ENCODE measurements at regions not wholly inside any gene's neighbourhood (a gene's known extent, or its start where the extent isn't known, plus 50 kb on each side); places are given as distances from the start of the nearest gene placed in this dataset.

DNA sequence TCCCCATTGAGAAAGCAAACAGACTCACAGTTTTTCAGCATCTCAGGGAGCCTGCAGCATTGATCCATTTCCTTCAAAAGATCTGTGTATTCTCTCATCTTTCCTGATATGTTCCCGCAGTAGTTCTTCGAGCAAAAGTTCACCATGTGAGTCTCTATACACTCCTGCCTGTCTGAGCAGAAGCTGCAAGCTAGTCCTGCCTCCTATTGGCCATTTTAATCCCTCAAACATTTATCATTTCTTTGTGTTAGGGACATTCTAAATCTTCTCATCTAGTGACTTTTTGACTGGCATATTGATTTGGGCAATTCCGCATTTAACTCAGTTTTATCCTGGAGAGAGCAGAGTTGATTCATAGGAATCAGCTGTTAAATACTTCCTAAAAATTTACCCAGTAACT is 660.4 kb upstream of the KLF12 start:
- no peak for DNase-seq (ENCODE audit: low read depth)

DNA sequence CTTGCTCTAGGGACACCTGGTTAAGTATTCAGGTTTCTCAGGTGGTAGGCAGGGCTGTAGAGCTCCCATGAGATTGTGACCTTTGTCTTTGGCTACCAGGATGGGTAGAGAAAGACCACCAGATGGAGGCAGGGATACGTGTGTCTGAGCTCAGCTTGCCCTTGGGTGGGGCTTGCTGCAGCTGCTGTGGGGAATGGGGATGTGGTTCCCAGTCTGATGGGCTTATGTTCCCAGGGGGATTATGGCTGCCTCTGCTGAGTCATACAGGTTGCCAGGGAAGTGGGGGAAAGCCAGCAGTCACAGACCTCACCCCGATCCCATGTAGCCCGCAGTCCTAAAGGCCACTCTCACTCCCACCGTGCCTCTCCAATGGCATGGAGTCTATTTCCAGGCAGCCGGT is 659.9 kb upstream of the KLF12 start:
- no peak for DNase-seq (ENCODE audit: low read depth)

DNA sequence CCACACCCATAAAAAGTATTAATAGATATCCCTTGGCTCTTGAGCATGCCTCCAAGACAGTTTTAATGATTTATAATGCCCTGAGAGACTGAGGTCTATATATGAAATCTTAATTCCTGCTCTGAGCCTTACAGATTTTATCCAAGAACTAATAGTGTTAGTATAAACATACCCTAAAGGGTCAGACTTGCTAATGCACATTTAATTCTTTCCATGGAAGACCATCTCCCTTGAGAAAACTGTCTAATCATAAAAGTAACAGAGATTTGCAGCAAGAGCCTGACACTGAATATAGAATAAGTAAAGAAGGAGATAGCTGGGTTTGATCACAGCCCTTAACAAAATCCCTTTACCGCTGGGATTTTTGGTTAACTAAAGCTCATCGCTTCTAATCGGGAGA is 650.8 kb upstream of the KLF12 start:
- DNase-seq (ENCODE audit: low read depth): no peak

DNA sequence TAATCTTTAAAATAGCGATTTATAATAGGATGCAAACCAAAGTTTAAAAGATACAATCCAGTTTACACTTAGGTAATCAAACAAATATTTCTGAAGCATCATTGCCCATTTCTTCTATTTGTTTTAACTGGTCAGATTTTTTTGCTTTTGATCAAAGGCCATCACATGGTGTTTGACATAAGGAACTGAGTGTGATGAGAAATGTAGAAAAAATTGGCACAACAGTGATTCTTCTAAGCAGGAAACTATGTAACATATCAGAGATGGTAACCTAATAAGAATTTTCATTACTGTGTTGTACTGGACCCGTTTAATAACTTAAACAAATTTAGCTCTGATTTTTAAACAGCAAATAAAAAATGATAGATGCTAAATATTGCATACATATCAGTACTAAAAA is 644.7 kb upstream of the KLF12 start:
- no peak for DNase-seq (ENCODE audit: low read depth)

DNA sequence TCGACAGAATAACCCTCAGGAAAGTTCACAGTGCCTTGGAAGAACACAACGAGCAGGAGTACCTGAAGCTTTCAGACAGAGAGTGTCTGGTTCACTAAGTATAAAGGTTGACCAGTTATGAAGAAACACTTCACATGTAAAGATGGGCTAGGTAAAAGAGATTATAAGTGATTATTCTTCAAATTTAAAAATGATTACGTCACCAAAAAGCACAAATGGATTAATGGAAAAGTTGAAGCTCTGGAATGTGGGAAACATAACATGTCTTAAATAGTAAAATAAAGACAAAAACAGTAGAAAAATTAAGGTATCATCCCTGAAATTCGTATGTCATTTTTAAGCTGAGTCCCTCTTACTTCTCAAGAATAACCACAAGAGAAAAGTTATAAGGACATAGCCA is 643.9 kb upstream of the KLF12 start:
- DNase-seq (ENCODE audit: low read depth): no peak

DNA sequence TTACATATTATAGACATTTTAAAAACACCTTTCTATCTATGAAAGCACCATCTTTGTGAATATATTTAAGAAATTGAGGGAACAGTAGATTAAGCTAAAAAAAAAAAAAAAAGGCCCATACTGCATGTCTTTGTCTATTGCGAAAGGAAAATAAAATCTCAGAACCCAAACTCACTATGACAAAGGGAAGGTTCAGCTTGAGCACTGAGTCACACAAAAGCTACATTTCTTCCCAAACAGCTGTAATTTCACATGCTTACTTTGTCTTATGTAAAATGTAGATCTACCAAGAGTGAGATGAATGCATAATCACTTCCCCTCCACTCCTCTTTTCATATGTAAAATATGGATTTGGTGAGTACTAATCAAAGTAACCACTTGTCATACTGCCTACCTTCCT is 640.1 kb upstream of the KLF12 start:
- DNase-seq (ENCODE audit: low read depth): no peak

DNA sequence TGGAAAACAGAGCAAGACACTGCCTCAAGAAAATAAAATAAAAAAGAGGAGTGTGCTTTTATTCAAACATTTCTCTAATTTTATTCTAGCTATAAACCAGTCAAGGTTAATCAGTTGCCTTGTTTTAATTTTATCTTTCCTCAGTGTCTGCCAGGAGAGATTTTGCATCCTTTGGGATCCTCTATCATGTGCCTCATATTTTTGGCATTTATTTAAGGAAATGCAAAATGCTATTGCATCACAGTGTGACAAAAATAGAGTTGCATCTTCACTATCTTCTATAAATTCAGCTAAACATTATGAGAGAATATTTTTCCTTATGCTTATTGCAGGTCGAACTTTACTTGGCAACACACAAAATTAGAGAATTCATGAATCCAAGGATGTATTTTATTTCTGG is 639.0 kb upstream of the KLF12 start:
- no peak for DNase-seq (ENCODE audit: low read depth)

DNA sequence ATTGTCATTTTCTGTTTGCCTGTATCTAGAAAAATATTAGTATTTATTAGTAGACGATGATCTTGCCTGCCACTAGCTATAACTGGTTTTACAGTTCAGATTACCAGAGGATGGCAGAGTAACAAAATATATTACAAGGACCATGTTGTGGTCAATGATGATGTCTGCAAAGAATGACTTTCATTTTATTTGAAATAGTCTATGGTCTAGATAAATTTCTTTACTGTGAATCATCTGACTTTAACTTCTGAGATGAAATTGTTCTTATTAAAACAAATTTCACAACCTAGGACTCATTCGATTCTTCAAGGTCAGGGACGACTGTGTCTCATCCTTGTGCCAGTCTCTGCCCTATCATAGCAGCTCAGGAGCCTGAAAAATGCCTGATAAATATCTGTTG is 637.8 kb upstream of the KLF12 start:
- no peak for DNase-seq (ENCODE audit: low read depth)

DNA sequence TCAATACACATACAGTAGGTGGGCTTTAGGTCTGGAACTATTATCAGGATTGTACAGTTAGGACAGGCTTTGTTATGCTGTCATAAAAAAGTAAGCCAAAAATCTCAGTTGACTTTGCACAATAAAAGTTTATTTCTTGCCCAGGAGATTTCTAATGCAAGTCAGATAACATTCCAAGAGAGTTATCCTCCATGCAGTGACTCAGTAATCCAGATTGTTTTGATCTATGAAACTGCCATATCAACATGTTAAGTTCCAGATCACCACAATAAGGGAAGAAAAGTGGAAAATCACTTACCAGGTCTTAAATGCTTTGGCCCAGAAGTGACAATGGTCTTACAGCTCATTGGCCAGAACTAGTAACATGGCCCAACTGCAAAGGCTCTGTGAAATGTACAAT is 636.2 kb upstream of the KLF12 start:
- no peak for DNase-seq (ENCODE audit: low read depth)

DNA sequence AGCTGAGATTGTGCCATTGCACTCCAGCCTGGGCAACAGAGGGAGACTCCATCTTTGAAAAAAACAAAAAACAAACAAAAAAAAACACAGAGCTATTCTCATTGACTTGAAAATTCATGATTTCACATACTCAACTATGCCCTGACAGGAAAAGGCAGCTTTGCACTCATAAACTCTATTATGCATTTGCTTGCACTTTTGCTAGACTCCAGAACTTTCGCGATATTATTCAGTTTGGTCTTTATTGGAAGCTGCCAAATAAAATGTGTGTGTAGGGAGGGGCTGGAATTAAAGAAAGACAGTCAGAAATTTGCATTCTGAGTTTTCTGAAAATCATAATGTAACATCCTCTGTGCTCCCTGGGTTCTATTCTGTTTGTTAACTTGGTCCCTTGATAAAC is 635.1 kb upstream of the KLF12 start:
- no peak for DNase-seq (ENCODE audit: low read depth)

DNA sequence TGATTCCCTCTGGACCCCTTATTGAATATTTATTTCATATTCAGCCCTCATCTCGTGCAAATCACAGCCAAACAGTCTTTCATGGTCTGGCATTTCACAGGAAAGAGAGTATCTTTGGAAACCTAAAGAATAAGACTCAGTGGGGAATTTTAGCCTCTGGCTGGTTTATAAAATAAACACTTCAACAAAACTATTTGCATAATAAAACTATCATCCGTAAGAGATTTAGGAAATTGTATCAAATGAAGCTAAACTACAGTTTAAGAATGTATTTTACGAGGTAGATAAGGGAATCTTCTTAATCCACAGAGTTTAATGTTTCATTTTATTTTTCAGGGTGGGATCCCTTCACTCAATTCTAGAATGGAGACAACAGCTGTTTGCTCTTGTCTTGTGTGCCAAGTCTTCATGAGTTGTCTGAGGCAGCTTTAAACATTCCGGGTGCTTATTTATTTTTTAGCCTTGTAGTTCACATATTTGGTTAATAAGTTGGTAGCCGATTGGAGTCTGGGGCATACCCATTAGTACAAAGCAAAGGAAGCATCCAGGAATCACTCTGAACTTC is 634.4 kb upstream of the KLF12 start:
- DNase-seq (ENCODE audit: low read depth): no peak

DNA sequence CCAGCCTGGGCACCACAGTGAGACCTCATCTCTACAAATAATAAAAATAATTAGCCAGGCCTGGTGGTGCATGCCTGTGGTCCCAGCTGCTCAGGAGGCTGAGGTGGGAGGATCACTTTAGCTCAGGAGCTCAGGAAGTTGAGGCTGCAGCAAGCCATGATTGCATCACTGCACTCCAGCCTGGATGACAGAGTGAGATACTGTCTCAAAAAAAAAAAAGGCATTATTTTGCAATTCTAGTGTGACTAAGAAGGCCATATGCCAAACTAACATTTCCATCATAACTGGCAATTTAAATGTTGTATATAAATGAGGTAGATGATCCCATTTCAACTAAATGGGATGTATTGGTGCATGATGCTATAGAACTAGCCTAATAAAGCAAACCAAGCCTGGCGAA is 632.8 kb upstream of the KLF12 start:
- DNase-seq (ENCODE audit: low read depth): no peak

DNA sequence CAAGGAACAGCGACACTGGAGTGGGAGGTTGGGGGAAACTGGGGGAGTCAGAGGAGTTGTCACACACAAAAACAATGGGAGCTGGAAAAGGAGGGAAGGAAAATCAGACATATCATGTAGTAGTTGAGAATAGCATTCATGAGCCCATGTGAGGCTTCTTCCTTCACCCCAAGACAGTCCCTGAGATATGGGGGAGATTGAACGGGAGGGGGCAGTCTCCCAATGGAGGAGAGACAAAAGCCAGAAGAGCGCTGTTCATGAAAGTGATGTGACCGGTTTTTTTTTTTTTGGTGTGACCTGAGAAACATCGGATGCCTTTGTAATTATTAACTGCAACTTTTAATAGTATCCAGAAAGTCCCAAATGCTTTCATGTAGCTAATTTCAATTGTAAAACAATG is 631.8 kb upstream of the KLF12 start:
- DNase-seq (ENCODE audit: low read depth): no peak

DNA sequence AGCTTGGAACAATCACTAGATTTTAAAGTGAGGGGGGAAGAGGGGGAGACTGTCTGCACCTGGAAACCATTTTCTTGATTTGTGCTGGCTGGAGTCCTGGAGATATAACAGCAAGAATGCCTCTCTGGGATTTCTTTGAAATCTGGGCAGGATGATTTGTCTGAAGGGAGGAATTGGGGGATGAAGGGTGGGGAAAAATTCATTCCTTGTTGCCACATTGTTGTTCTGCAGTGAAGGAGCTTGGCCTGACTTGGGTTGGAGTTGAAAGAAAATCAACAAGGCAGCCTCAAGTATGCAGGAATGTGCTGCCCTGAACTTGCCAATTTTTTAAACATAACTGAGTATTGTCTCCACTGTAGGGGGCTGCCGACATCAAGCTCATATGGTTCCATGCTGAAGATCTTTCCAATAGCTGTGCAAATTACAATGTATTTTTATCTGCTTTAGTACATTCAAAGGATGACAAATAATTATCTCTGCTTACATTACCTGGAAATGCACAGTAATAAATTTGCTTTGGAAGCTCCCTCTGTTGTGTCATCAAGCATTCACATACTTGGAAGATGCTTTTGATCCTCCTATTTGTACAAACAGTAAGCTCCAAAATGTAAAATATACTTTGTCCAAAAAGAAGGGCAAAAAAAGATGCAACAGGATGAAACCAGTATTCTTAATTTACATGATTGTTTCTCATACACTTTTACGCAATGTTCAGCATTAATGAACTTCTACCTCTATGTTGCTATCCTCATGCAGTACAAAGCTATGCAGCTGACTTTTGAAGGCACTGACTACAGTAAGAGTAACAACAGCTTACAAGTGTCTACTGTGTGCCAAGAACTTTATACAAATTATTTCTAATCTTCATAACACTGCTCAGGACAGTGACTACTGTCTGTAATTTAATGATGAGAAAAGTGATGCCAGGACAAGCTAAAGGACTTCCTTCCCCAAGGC is 627.9 kb upstream of the KLF12 start:
- no peak for DNase-seq (ENCODE audit: low read depth)

DNA sequence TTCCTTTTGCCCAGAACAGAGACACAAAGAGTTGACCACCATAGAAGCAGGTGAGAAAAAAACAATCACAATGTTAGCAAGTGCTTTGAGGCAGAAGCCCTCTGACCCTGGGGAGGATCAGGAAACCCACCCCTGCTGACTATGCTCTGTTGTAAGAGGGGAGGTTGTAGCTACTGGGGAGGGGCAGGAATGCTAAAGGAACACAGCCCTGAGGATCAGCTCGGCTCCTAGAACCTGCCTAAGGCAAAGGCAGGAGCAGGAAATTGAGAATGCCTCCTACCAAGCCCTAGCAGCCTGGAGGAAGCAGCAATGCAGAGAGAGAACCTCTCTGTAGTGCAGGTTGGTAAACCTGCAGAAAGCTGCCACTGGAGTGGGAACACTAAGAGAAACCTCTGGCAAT is 624.0 kb upstream of the KLF12 start:
- no peak for DNase-seq (ENCODE audit: low read depth)

DNA sequence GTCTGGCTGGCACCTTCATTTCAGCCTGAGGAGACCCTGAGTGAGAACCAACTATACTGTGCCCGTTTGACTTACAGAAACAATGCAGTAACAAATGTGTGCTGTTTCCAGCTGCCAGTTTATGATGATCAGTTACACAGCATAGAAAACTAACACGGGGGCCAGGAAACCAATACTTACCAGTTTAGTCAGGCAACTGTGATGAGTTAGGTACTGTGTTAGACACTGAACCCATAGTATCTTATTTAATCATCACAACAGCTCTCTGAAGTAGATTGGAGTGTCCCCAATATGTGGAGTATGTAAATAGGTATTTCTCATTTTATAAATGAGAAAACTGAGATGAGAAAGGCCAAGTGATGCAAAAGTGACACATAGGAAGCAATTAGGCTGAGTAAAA is 620.9 kb upstream of the KLF12 start:
- DNase-seq (ENCODE audit: low read depth): no peak

DNA sequence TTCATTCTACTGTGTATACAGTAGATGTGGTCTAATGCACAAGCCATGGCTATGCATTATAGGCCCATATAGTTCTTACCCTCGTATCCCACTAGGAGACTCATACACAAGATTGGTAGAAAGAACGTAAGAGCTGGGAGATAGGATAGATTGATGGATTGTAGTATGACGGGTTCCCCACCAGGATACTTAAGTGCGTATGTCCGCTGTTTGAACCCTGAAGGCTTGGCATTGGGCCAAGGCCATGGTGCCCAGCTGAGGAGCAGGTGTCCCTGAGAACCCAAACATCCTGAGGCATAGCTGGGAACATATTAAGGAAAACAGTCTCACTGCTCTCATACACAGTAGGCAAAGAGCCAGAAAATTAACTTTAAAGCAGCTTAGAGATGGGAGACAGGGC is 617.5 kb upstream of the KLF12 start:
- no peak for DNase-seq (ENCODE audit: low read depth)

DNA sequence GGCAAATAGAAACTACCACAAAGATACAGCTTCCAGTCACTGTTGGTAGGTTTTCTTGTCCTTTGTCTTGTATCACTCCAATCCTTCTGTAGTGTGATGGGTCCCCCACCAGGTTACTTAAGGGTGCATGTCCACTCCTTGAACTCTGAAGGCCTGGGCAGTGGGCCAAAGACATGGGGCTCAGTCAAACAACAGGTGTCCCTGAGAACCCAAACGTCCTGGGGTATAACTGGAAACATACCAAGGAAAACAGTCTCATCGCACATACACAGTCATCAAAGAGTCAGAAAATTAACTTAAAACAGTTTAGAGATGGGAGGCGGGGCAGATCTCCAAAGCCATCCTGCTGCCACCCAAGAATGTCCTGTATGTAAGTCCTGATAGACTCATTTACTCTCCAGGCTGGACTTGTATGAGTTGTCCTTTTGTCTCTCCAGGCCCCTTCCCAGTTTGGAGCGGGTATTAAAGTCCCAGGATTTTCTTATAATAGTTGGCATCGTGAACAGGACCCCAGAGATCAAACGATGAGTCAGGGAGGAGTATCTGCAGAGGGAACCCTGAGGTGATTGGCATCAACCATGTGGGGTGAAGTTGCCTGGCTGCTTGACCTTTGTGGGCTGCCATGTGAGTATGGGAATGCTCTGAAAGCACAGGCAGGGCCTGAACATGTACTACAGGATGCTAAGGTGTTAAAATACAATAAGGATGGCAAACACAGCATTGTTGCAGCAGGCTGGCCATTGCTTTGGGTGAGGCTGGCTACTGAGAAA is 613.2 kb upstream of the KLF12 start:
- no peak for DNase-seq (ENCODE audit: low read depth)

DNA sequence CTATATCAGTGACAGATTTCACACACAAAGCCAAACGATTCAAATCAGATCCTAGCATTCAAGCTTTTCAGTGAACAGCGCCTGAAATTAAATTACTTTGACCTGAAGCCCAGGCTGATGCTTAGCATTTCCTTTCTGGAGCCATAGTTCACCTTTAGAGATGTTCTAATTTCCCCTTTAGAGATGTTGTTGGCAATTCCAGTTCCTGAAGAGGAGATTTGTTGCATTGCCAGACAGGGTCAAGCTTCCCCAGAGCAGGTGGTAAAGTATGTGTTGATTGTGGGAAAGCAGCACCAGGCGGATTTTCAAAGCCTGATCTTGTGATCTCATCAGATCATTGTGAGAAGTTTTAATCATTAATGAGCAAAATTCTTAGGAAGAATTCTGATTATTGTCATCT is 609.8 kb upstream of the KLF12 start:
- DNase-seq (ENCODE audit: low read depth): no peak

DNA sequence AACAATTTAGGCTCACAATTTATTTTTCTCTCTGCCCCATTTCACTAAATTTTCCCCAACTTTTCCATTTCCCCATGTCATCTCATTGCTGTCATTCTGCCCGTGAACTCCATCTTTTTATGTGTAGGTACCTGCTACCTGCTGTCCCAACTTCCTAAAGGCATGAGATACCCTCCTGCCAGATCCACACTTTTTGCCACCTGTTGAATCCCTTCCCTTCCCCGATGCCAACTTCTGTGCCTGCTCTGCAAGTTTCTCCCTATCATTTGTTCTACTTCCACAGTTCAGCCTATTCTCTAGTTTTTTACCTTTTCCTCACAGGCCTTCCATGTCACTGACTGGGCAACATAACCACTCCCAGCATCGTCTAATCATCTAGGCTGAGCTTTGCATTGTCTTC is 607.5 kb upstream of the KLF12 start:
- DNase-seq (ENCODE audit: low read depth): no peak

DNA sequence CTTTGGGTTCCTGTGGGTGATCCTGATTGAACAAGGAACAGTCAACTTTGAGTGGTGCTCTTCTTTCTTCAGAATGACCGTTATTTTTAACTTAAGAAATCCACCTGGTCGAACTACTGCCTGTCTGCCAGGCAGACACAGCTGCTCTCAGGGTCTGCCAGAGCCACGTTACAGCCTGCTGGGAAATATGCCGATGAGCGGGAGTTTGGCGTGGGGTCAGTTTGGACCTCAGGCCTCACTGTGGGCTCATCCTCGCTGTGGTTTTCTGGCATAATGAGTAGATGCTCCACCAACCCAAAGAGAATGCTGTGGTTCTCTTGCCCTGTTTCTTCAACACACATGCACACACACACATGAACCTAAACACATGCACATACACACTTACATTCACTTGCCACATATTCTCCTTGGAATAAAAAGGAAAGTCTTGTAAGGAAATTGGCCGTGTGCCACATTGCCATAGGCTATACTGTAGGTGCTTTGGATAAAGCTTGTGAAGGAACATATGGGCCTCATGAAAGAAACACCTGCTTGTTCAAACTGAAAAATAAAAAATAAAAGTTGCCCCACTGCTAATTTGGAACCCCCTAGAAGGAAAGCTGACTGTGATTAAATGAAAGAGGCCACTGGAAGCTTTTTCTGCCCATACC is 598.7 kb upstream of the KLF12 start:
- DNase-seq (ENCODE audit: low read depth): no peak

DNA sequence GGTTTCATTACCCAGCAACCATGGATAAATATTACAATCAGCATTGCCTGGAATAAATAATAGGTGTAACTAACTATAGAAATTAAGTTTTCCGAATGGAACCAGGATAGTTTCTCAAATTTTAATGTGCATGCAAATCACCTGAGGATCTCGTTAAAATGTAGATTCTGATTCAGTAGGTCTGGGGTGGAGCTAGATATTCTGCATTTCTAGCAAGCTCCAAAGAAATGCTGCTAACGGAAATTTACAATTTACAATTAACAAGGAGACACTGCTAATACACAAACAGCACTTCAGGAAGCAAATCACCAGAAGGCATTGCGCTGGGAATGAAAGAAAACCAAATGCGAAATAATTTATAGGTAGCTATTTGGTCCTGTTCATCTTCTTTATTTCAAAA is 597.5 kb upstream of the KLF12 start:
- no peak for DNase-seq (ENCODE audit: low read depth)
